A549 (cell line): ENCODE measurements at regions not wholly inside any gene's neighbourhood (a gene's known extent, or its start where the extent isn't known, plus 50 kb on each side); places are given as distances from the start of the nearest gene placed in this dataset.

Experiments used
- CBX2 ChIP-seq: fragments of 200-600 bp; sonication (generic); IDR thresholded peaks from 2 replicates; pipeline ENCODE4 v1.6.1; 2016; ENCODE audit warnings: low read depth, mild to moderate bottlenecking, borderline replicate concordance
- CEBPB ChIP-seq, 2 experiments: fragments of >200 bp in 1 of 2; sonication (Bioruptor Twin) in 1 of 2; formaldehyde crosslinking in 1 of 2; IDR thresholded peaks; 2 replicates each; pipeline ENCODE4 v1.6.1; 2012 to 2016
- CHD4 ChIP-seq: fragments of 200-600 bp; sonication (generic); IDR thresholded peaks from 2 replicates; pipeline ENCODE4 v1.6.1; 2016; ENCODE audit warnings: antibody characterized with exemption, mild to moderate bottlenecking, borderline replicate concordance
- ELK1 ChIP-seq: fragments of 150-350 bp; IDR thresholded peaks from 2 replicates; pipeline ENCODE4 v1.6.1; 2014; ENCODE audit warnings: low read depth, mild to moderate bottlenecking, low read length
- HOXA7 ChIP-seq: fragments of 250-450 bp; sonication (Bioruptor Pico); IDR thresholded peaks from 2 replicates; pipeline ENCODE4 v1.5.0; 2020; ENCODE audit warnings: mild to moderate bottlenecking, moderate library complexity
- JUN ChIP-seq, 2 experiments: fragments of >200 bp; sonication (Bioruptor Twin); formaldehyde crosslinking; IDR thresholded peaks; 2 replicates in 1 of 2; 3 replicates in 1 of 2; pipeline ENCODE4 v1.6.1; 2016 to 2017
- JUNB ChIP-seq: fragments of >200 bp; sonication (Bioruptor Twin); formaldehyde crosslinking; IDR thresholded peaks from 2 replicates; pipeline ENCODE4 v1.6.1; 2016
- NFE2L2 ChIP-seq: fragments of 150-350 bp; conservative IDR thresholded peaks from 2 replicates; pipeline ENCODE4 v1.6.1; 2014; ENCODE audit warnings: low read length
- POLR2A ChIP-seq: IDR thresholded peaks from 2 replicates; pipeline ENCODE4 v1.6.1; 2012; ENCODE audit warnings: mild to moderate bottlenecking, low read length
- RCOR1 ChIP-seq: fragments of 150-350 bp; IDR thresholded peaks from 2 replicates; pipeline ENCODE4 v1.6.1; 2014; ENCODE audit warnings: antibody characterized with exemption, low read length, low read depth
- RFX5 ChIP-seq: fragments of 450-650 bp; IDR thresholded peaks from 2 replicates; pipeline ENCODE4 v1.7.1; 2014; ENCODE audit warnings: antibody characterized with exemption, mild to moderate bottlenecking, moderate library complexity
- ZFP36 ChIP-seq: fragments of 450-650 bp; IDR thresholded peaks from 2 replicates; pipeline ENCODE4 v1.6.1; 2014; ENCODE audit warnings: borderline replicate concordance; ENCODE audit not compliant: partially characterized antibody
- TF ChIP-seq, protein P1 (sequence below): fragments of >200 bp; sonication (Bioruptor Twin); formaldehyde crosslinking; IDR thresholded peaks from 3 replicates; pipeline ENCODE4 v1.5.1; 2016
- TF ChIP-seq, protein P2 (sequence below): fragments of 200-600 bp; sonication (generic); IDR thresholded peaks from 2 replicates; pipeline ENCODE4 v1.6.1; 2016; ENCODE audit warnings: antibody characterized with exemption, mild to moderate bottlenecking, moderate library complexity

GRCh38 chr1:104933846-104934245 is 1184.1 kb downstream of the AMY1C start:
- TF ChIP-seq POLR2A (no peak), JUN (IDR thresholded peaks at IDR 0.05) (no peak), CEBPB (IDR thresholded peaks at IDR 0.05) (no peak), RCOR1 (no peak), ELK1 (no peak), JUNB (no peak), ZFP36 (no peak), RFX5 (no peak), CBX2 (no peak), HOXA7 (CRISPR knock-in tag) (no peak), NFE2L2 (no peak), CHD4 (no peak)
- TF ChIP-seq, protein P1, sequence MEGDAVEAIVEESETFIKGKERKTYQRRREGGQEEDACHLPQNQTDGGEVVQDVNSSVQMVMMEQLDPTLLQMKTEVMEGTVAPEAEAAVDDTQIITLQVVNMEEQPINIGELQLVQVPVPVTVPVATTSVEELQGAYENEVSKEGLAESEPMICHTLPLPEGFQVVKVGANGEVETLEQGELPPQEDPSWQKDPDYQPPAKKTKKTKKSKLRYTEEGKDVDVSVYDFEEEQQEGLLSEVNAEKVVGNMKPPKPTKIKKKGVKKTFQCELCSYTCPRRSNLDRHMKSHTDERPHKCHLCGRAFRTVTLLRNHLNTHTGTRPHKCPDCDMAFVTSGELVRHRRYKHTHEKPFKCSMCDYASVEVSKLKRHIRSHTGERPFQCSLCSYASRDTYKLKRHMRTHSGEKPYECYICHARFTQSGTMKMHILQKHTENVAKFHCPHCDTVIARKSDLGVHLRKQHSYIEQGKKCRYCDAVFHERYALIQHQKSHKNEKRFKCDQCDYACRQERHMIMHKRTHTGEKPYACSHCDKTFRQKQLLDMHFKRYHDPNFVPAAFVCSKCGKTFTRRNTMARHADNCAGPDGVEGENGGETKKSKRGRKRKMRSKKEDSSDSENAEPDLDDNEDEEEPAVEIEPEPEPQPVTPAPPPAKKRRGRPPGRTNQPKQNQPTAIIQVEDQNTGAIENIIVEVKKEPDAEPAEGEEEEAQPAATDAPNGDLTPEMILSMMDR = no peak
- TF ChIP-seq, protein P2, sequence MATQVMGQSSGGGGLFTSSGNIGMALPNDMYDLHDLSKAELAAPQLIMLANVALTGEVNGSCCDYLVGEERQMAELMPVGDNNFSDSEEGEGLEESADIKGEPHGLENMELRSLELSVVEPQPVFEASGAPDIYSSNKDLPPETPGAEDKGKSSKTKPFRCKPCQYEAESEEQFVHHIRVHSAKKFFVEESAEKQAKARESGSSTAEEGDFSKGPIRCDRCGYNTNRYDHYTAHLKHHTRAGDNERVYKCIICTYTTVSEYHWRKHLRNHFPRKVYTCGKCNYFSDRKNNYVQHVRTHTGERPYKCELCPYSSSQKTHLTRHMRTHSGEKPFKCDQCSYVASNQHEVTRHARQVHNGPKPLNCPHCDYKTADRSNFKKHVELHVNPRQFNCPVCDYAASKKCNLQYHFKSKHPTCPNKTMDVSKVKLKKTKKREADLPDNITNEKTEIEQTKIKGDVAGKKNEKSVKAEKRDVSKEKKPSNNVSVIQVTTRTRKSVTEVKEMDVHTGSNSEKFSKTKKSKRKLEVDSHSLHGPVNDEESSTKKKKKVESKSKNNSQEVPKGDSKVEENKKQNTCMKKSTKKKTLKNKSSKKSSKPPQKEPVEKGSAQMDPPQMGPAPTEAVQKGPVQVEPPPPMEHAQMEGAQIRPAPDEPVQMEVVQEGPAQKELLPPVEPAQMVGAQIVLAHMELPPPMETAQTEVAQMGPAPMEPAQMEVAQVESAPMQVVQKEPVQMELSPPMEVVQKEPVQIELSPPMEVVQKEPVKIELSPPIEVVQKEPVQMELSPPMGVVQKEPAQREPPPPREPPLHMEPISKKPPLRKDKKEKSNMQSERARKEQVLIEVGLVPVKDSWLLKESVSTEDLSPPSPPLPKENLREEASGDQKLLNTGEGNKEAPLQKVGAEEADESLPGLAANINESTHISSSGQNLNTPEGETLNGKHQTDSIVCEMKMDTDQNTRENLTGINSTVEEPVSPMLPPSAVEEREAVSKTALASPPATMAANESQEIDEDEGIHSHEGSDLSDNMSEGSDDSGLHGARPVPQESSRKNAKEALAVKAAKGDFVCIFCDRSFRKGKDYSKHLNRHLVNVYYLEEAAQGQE = no peak
